K562 (cell line): ENCODE measurements at regions not wholly inside any gene's neighbourhood (a gene's known extent, or its start where the extent isn't known, plus 50 kb on each side); places are given as distances from the start of the nearest gene placed in this dataset.

ENCODE experiments used
- ATAC-seq: fragments of 200-7000 bp; cut with Tn5 transposase; 3 replicates; pipeline ENCODE4 v1.9.1; 2020; ENCODE audit warnings: moderate library complexity
- BruUV-seq: library from RNA; stranded (reverse); fragments of 400-500 nt; replicated peaks from 2 replicates; lab custom pipeline; 2021; lab: Mats Ljungman, UMichigan
- CTCF ChIA-PET: fragments of 300-600 bp; formaldehyde crosslinking; extraction: SDS; loops from one replicate; lab custom pipeline; 2021; ENCODE audit warnings: low intra/inter-chr PET ratio; lab: Yijun Ruan, JAX
- POLR2A ChIA-PET: fragments of 300-600, 350-650 bp; sonication (Branson Sonifier 250); formaldehyde crosslinking; extraction: SDS; loops from one replicate; lab custom pipeline; 2021; ENCODE audit warnings: antibody characterized with exemption, inconsistent platforms; lab: Yijun Ruan, JAX
- DNase-seq, 4 experiments: peaks; one replicate each; pipeline versions ENCODE4 v3.0.0 to v3.0.0-alpha.2; 2011 to 2018; ENCODE audit warnings: low spot score in 3 of 4, mixed read lengths in 3 of 4; ENCODE audit errors: extremely low read depth in 1 of 4
- FAIRE-seq: peaks from 2 replicates; lab custom pipeline; 2011; peaks lifted over from hg19 to GRCh38; lab: Jason Lieb, UNC
- H2AFZ ChIP-seq: 2 replicates; pipeline ENCODE4 v1.6.0; 2011; ENCODE audit warnings: low read depth, low read length, control low read depth, inconsistent platforms
- H3K27ac ChIP-seq: fragments of 200-600 bp; 3 replicates; pipeline ENCODE4 v1.8.0; 2011; ENCODE audit warnings: low read depth, mild to moderate bottlenecking, control low read depth, inconsistent platforms, low read length, moderate library complexity, mixed read lengths; ENCODE audit errors: extremely low read depth
- H3K27me3 ChIP-seq, 2 experiments: fragments of 300-600 bp in 1 of 2; 2 replicates in 1 of 2; 3 replicates in 1 of 2; pipeline versions ENCODE4 v1.6.0 to v1.8.0; 2011; ENCODE audit warnings: inconsistent platforms in 2 of 2, low read length in 2 of 2, mild to moderate bottlenecking in 1 of 2, mixed read lengths in 1 of 2, moderate library complexity in 1 of 2; ENCODE audit not compliant: control insufficient read depth in 2 of 2, insufficient read depth in 2 of 2
- H3K36me3 ChIP-seq: fragments of 300-600 bp; 3 replicates; pipeline ENCODE4 v1.8.0; 2011; ENCODE audit warnings: mild to moderate bottlenecking, low read length, inconsistent platforms; ENCODE audit not compliant: control insufficient read depth, insufficient read depth
- H3K4me1 ChIP-seq, 2 experiments: fragments of 200-600 bp in 1 of 2; replicated peaks in 1 of 2; 2 replicates in 1 of 2; 3 replicates in 1 of 2; pipeline versions ENCODE4 v1.5.1 to v1.8.0; 2011; ENCODE audit warnings: inconsistent platforms in 2 of 2, low read length in 2 of 2, mild to moderate bottlenecking in 1 of 2, mixed read lengths in 1 of 2, moderate library complexity in 1 of 2; ENCODE audit not compliant: control insufficient read depth in 2 of 2, insufficient read depth in 2 of 2
- H3K4me2 ChIP-seq: 2 replicates; pipeline ENCODE4 v1.6.1; 2011; ENCODE audit warnings: low read length, control low read depth, inconsistent platforms, mixed read lengths; ENCODE audit not compliant: insufficient read depth
- H3K4me3 ChIP-seq: fragments of 200-600 bp; sonication (generic), shearing (Covaris generic); 2 replicates; pipeline ENCODE4 v1.5.1; 2016; ENCODE audit warnings: control low read depth, inconsistent platforms
- H3K79me2 ChIP-seq: fragments of 200-600 bp; 3 replicates; pipeline ENCODE4 v1.8.0; 2011; ENCODE audit warnings: low read length, inconsistent platforms; ENCODE audit not compliant: control insufficient read depth, insufficient read depth
- H3K9ac ChIP-seq, 2 experiments: 2 replicates each; pipeline versions ENCODE4 v1.6.0 to v1.6.1; 2011; ENCODE audit warnings: low read depth in 2 of 2, low read length in 2 of 2, control low read depth in 1 of 2, inconsistent platforms in 1 of 2, mild to moderate bottlenecking in 1 of 2, mixed read lengths in 1 of 2; ENCODE audit not compliant: insufficient read depth in 1 of 2
- H3K9me1 ChIP-seq: one replicate; pipeline ENCODE4 v1.6.0; 2011; ENCODE audit warnings: inconsistent platforms, mild to moderate bottlenecking, low read length, moderate library complexity; ENCODE audit not compliant: control insufficient read depth, insufficient read depth
- H3K9me3 ChIP-seq: replicated peaks from 2 replicates; pipeline ENCODE4 v1.5.1; 2011; ENCODE audit warnings: low read depth, low read length, inconsistent platforms; ENCODE audit not compliant: control insufficient read depth, insufficient read depth
- H4K20me1 ChIP-seq: replicated peaks from 2 replicates; pipeline ENCODE4 v1.6.1; 2011; ENCODE audit warnings: low read length, inconsistent platforms, mixed read lengths; ENCODE audit not compliant: control insufficient read depth, insufficient read depth
- LCOR ChIP-seq: sonication (generic); formaldehyde crosslinking; IDR thresholded peaks from 2 replicates; pipeline ENCODE4 v1.8.0; 2022; ENCODE audit warnings: mild to moderate bottlenecking, missing genetic modification reagents
- NR2C2 ChIP-seq, 2 experiments: fragments of 200-800 bp in 1 of 2; sonication (Bioruptor generic) in 1 of 2; sonication (generic) in 1 of 2; formaldehyde crosslinking in 1 of 2; IDR thresholded peaks; 2 replicates each; pipeline versions ENCODE4 v1.6.1 to v1.8.0; 2016 to 2022; ENCODE audit warnings: mild to moderate bottlenecking in 1 of 2, missing compliant biosample characterization in 1 of 2, missing genetic modification characterization in 1 of 2, missing genetic modification reagents in 1 of 2
- PRMT5 ChIP-seq: sonication (generic); formaldehyde crosslinking; IDR thresholded peaks from 2 replicates; pipeline ENCODE4 v1.5.0; 2020; ENCODE audit warnings: missing genetic modification reagents
- RAD21 ChIP-seq, 2 experiments: fragments of 250-450 bp in 1 of 2; fragments of 450-650 bp in 1 of 2; sonication (Bioruptor Pico) in 1 of 2; formaldehyde crosslinking in 1 of 2; IDR thresholded peaks in 1 of 2; conservative IDR thresholded peaks in 1 of 2; 2 replicates each; pipeline versions ENCODE4 v1.4.0 to v1.8.0; 2020 to 2022; ENCODE audit warnings: mild to moderate bottlenecking in 2 of 2, moderate library complexity in 1 of 2
- SUPT5H ChIP-seq: fragments of 450-650 bp; IDR thresholded peaks from 2 replicates; pipeline ENCODE4 v1.6.1; 2016
- WGBS: fragments of 100-300 bp; shearing (Covaris generic); methylation state at CpG from one replicate; pipeline ENCODE4 v1.1.6; 2016; ENCODE audit warnings: low coverage, mixed read lengths; ENCODE audit not compliant: insufficient coverage; ENCODE audit errors: missing lambda C conversion rate; 5-methylcytosine and 5-hydroxymethylcytosine counted together
- in situ Hi-C: fragments of 300-500 bp; cut with MboI; formaldehyde crosslinking; loops from 4 replicates; pipeline ENCODE4 v1.15.0; 2018; ENCODE audit warnings: inconsistent platforms, mixed read lengths
- intact Hi-C: fragments of 100-400 bp; cut with micrococcal nuclease; formaldehyde crosslinking; loops from 2 replicates; pipeline ENCODE4 v1.14.2; 2022
- TF ChIP-seq, protein P1 (sequence below): fragments of 250-450 bp; sonication (Bioruptor Pico); IDR thresholded peaks from 2 replicates; pipeline ENCODE4 v1.8.0; 2022; ENCODE audit warnings: inconsistent platforms
- TF ChIP-seq, protein P2 (sequence below): fragments of 250-450 bp; sonication (Bioruptor Pico); IDR thresholded peaks from 2 replicates; pipeline ENCODE4 v1.4.0; 2020; ENCODE audit warnings: mild to moderate bottlenecking, moderate library complexity, borderline replicate concordance
- TF ChIP-seq, protein P3 (sequence below): sonication (generic); formaldehyde crosslinking; IDR thresholded peaks from 2 replicates; pipeline ENCODE4 v1.8.1; 2023; ENCODE audit warnings: mild to moderate bottlenecking, missing genetic modification reagents
- TF ChIP-seq, protein P4 (sequence below): fragments of 250-450 bp; sonication (Bioruptor Pico); IDR thresholded peaks from 2 replicates; pipeline ENCODE4 v1.4.0; 2020; ENCODE audit warnings: borderline replicate concordance

DNA sequence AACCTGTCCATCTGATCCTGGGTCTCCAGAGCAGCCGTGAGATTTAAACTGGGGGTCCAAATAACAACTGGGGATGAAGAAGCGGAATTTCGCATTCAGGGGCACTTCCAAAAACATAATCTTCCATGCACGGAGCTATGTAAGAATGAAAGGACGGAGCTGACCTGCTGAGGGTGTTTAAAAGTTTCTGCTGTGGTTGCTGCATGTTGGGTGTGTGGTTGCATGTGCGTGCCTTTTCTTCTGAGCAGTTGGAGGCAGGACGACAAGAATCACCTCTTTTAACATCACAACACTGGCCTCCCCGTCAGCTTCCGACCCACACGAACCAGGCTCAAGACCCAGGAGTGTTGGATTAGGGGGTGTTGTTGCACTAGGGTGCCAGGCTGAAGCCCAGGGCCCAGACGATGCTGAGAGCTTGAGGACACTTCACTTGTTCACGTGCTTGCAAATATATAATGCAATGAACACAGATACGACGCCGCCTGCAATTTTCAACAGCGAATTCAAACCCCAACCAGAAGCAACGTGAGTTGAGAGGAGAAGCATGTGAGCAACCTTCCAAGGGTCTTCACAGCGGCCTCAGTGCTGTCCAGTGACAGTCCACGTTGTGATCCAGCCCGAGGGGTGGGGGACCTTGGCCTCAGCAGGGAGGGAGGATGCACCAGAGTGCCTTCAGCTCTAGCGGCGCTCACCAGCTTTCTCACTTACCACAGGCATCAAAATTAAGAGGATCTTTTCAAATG, 76.0 kb upstream of the SALL3 start:
- Histone ChIP-seq H3K27me3 (peaks cover 0 to 28% of the 10 kb centered on the region in 2 experiments; a peak in 2 of 5 replicates), H3K9ac (no peak overlapping the region), H3K9me3 (no peaks in the 10 kb centered on the region), H3K4me3 (no peak overlapping the region), H3K79me2 (no peaks in the 10 kb centered on the region), H3K4me1 (no peaks in the 10 kb centered on the region), H3K4me2 (no peak overlapping the region), H2AFZ (no peak overlapping the region), H4K20me1 (no peaks in the 10 kb centered on the region), H3K36me3 (no peaks in the 10 kb centered on the region), H3K27ac (no peak overlapping the region), H3K9me1 (no peaks in the 10 kb centered on the region)
- in situ Hi-C loops (no loop called here), intact Hi-C loops (no loop called here)
- FAIRE-seq (no peak), ATAC-seq (no peak), DNase-seq (no peak)
- TF ChIP-seq, protein P1, sequence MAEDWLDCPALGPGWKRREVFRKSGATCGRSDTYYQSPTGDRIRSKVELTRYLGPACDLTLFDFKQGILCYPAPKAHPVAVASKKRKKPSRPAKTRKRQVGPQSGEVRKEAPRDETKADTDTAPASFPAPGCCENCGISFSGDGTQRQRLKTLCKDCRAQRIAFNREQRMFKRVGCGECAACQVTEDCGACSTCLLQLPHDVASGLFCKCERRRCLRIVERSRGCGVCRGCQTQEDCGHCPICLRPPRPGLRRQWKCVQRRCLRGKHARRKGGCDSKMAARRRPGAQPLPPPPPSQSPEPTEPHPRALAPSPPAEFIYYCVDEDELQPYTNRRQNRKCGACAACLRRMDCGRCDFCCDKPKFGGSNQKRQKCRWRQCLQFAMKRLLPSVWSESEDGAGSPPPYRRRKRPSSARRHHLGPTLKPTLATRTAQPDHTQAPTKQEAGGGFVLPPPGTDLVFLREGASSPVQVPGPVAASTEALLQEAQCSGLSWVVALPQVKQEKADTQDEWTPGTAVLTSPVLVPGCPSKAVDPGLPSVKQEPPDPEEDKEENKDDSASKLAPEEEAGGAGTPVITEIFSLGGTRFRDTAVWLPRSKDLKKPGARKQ (CRISPR knock-in tag), result no peak
- TF ChIP-seq, protein P2, sequence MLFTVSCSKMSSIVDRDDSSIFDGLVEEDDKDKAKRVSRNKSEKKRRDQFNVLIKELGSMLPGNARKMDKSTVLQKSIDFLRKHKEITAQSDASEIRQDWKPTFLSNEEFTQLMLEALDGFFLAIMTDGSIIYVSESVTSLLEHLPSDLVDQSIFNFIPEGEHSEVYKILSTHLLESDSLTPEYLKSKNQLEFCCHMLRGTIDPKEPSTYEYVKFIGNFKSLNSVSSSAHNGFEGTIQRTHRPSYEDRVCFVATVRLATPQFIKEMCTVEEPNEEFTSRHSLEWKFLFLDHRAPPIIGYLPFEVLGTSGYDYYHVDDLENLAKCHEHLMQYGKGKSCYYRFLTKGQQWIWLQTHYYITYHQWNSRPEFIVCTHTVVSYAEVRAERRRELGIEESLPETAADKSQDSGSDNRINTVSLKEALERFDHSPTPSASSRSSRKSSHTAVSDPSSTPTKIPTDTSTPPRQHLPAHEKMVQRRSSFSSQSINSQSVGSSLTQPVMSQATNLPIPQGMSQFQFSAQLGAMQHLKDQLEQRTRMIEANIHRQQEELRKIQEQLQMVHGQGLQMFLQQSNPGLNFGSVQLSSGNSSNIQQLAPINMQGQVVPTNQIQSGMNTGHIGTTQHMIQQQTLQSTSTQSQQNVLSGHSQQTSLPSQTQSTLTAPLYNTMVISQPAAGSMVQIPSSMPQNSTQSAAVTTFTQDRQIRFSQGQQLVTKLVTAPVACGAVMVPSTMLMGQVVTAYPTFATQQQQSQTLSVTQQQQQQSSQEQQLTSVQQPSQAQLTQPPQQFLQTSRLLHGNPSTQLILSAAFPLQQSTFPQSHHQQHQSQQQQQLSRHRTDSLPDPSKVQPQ, result no peak
- TF ChIP-seq, protein P3, sequence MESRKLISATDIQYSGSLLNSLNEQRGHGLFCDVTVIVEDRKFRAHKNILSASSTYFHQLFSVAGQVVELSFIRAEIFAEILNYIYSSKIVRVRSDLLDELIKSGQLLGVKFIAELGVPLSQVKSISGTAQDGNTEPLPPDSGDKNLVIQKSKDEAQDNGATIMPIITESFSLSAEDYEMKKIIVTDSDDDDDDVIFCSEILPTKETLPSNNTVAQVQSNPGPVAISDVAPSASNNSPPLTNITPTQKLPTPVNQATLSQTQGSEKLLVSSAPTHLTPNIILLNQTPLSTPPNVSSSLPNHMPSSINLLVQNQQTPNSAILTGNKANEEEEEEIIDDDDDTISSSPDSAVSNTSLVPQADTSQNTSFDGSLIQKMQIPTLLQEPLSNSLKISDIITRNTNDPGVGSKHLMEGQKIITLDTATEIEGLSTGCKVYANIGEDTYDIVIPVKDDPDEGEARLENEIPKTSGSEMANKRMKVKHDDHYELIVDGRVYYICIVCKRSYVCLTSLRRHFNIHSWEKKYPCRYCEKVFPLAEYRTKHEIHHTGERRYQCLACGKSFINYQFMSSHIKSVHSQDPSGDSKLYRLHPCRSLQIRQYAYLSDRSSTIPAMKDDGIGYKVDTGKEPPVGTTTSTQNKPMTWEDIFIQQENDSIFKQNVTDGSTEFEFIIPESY (CRISPR knock-in tag), result no peak
- TF ChIP-seq PRMT5, result no peak
- TF ChIP-seq LCOR, result no peak
- TF ChIP-seq NR2C2 (CRISPR knock-in tag; IDR thresholded peaks at IDR 0.05), result no peak
- no peak for TF ChIP-seq NR2C2 (tag; IDR thresholded peaks at IDR 0.05)
- TF ChIP-seq RAD21 (CRISPR knock-in tag; conservative IDR thresholded peaks at IDR 0.05 in 1 of 2, IDR thresholded peaks at IDR 0.05 in 1 of 2), result no peak
- TF ChIP-seq SUPT5H, result no peak
- TF ChIP-seq, protein P4, sequence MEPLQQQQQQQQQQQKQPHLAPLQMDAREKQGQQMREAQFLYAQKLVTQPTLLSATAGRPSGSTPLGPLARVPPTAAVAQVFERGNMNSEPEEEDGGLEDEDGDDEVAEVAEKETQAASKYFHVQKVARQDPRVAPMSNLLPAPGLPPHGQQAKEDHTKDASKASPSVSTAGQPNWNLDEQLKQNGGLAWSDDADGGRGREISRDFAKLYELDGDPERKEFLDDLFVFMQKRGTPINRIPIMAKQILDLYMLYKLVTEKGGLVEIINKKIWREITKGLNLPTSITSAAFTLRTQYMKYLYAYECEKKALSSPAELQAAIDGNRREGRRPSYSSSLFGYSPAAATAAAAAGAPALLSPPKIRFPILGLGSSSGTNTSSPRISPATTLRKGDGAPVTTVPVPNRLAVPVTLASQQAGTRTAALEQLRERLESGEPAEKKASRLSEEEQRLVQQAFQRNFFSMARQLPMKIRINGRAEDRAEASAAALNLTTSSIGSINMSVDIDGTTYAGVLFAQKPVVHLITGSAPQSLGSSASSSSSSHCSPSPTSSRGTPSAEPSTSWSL, result no peak
- BruUV-seq, result no TSS peak
- WGBS, result 0% methylated on average over 18 of the region's 22 CpGs
- ChIA-PET CTCF (no interaction called here), POLR2A (interaction anchor here (0.6 kb wide), 1 partner anchor 28 kb away, joined by 3 read pairs; no protein-coding TSS in a partner anchor)
